DND-41 (cell line): ENCODE measurements at regions not wholly inside any gene's neighbourhood (a gene's known extent, or its start where the extent isn't known, plus 50 kb on each side); places are given as distances from the start of the nearest gene placed in this dataset.

ENCODE experiments used
- EZH2 ChIP-seq: IDR thresholded peaks from 3 replicates; pipeline ENCODE4 v1.6.1; 2012; ENCODE audit warnings: borderline replicate concordance, low read depth, mild to moderate bottlenecking, moderate library complexity, low read length, inconsistent platforms; ENCODE audit not compliant: severe bottlenecking
- TF ChIP-seq, protein P1 (sequence below): IDR thresholded peaks from 2 replicates; pipeline ENCODE4 v1.5.1; 2012; ENCODE audit warnings: borderline replicate concordance, low read length, moderate library complexity, mild to moderate bottlenecking; ENCODE audit not compliant: poor library complexity, severe bottlenecking; ENCODE audit errors: extremely low read depth

DNA sequence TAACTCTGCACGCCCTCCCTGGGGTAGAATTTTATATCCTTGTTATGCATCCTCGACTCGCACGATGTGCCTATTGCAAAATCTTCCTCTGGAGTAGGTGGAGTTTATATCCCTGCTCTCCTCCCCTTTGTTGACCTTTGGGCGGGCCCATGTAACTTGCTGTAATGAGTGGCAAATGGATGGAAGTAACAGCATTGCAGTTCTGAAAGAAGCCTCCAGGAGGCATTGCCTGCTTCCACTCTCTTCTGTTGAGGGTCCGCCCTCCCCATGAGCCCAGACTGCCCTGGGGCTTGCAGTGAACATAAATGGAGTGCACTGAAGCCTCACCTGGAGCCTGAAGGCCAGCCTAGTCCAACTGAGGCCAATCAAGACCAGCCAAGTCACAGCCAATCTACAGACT lies 62.2 kb upstream of the GRIK3 start:
- TF ChIP-seq EZH2 = no peak
- TF ChIP-seq, protein P1, sequence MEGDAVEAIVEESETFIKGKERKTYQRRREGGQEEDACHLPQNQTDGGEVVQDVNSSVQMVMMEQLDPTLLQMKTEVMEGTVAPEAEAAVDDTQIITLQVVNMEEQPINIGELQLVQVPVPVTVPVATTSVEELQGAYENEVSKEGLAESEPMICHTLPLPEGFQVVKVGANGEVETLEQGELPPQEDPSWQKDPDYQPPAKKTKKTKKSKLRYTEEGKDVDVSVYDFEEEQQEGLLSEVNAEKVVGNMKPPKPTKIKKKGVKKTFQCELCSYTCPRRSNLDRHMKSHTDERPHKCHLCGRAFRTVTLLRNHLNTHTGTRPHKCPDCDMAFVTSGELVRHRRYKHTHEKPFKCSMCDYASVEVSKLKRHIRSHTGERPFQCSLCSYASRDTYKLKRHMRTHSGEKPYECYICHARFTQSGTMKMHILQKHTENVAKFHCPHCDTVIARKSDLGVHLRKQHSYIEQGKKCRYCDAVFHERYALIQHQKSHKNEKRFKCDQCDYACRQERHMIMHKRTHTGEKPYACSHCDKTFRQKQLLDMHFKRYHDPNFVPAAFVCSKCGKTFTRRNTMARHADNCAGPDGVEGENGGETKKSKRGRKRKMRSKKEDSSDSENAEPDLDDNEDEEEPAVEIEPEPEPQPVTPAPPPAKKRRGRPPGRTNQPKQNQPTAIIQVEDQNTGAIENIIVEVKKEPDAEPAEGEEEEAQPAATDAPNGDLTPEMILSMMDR = peak; percentile 62
